H9 (cell line): ENCODE measurements at regions not wholly inside any gene's neighbourhood (a gene's known extent, or its start where the extent isn't known, plus 50 kb on each side); places are given as distances from the start of the nearest gene placed in this dataset.

Experiments
- DNase-seq: peaks from one replicate; pipeline ENCODE4 v3.0.0-alpha.2; 2017
- H2AFZ ChIP-seq: one replicate; pipeline ENCODE4 v1.6.1; 2013; ENCODE audit warnings: mild to moderate bottlenecking, low read length, control low read depth, moderate library complexity
- H2AK5ac ChIP-seq: 2 replicates; pipeline ENCODE4 v1.6.1; 2013; ENCODE audit warnings: low read length, control low read depth, mixed read lengths; ENCODE audit not compliant: insufficient read length
- H2BK120ac ChIP-seq: one replicate; pipeline ENCODE4 v1.6.1; 2013; ENCODE audit warnings: low read depth, mild to moderate bottlenecking, low read length, control low read depth, inconsistent platforms; ENCODE audit not compliant: poor library complexity, severe bottlenecking
- H2BK12ac ChIP-seq: 2 replicates; pipeline ENCODE4 v1.6.1; 2013; ENCODE audit warnings: low read length, control low read depth, mixed read lengths, low read depth; ENCODE audit not compliant: insufficient read length
- H2BK15ac ChIP-seq: 2 replicates; pipeline ENCODE4 v1.6.1; 2013; ENCODE audit warnings: low read depth, low read length, control low read depth
- H2BK20ac ChIP-seq: one replicate; pipeline ENCODE4 v1.6.1; 2013; ENCODE audit warnings: low read depth, mild to moderate bottlenecking, low read length, control low read depth, inconsistent platforms; ENCODE audit not compliant: poor library complexity, severe bottlenecking
- H2BK5ac ChIP-seq: 2 replicates; pipeline ENCODE4 v1.6.1; 2013; ENCODE audit warnings: low read length, control low read depth, mixed read lengths; ENCODE audit not compliant: insufficient read length
- H3K14ac ChIP-seq: 2 replicates; pipeline ENCODE4 v1.6.1; 2013; ENCODE audit warnings: low read length, control low read depth; ENCODE audit not compliant: insufficient read depth
- H3K18ac ChIP-seq: 2 replicates; pipeline ENCODE4 v1.6.1; 2013; ENCODE audit warnings: low read depth, mild to moderate bottlenecking, mixed read lengths, low read length, control low read depth; ENCODE audit not compliant: insufficient read length
- H3K23ac ChIP-seq: 2 replicates; pipeline ENCODE4 v1.6.1; 2013; ENCODE audit warnings: low read length, control low read depth, mixed read lengths, low read depth; ENCODE audit not compliant: insufficient read length
- H3K23me2 ChIP-seq: 2 replicates; pipeline ENCODE4 v1.6.1; 2013; ENCODE audit warnings: low read depth, mild to moderate bottlenecking, mixed read lengths, low read length, control low read depth; ENCODE audit not compliant: insufficient read length, poor library complexity, severe bottlenecking
- H3K27ac ChIP-seq: 2 replicates; pipeline ENCODE4 v1.5.1; 2013; ENCODE audit warnings: low read length, control low read depth, mixed read lengths, low read depth; ENCODE audit not compliant: insufficient read length
- H3K27me3 ChIP-seq: 2 replicates; pipeline ENCODE4 v1.6.1; 2013; ENCODE audit warnings: low read length, control low read depth, inconsistent platforms; ENCODE audit not compliant: insufficient read depth
- H3K4ac ChIP-seq: 2 replicates; pipeline ENCODE4 v1.6.1; 2013; ENCODE audit warnings: low read depth, mild to moderate bottlenecking, control low read depth, inconsistent platforms, low read length, moderate library complexity
- H3K4me1 ChIP-seq: 2 replicates; pipeline ENCODE4 v1.6.1; 2013; ENCODE audit warnings: low read length, control low read depth, inconsistent platforms; ENCODE audit not compliant: insufficient read depth
- H3K4me2 ChIP-seq: 2 replicates; pipeline ENCODE4 v1.6.1; 2013; ENCODE audit warnings: low read length, control low read depth, mixed read lengths; ENCODE audit not compliant: insufficient read length, insufficient read depth
- H3K56ac ChIP-seq: 2 replicates; pipeline ENCODE4 v1.6.1; 2013; ENCODE audit warnings: low read depth, mild to moderate bottlenecking, mixed read lengths, low read length, control low read depth; ENCODE audit not compliant: insufficient read length
- H3K79me1 ChIP-seq: 2 replicates; pipeline ENCODE4 v1.6.1; 2013; ENCODE audit warnings: low read depth, mild to moderate bottlenecking, moderate library complexity, low read length, control low read depth, inconsistent platforms; ENCODE audit not compliant: insufficient read depth, poor library complexity, severe bottlenecking
- H3K79me2 ChIP-seq: 2 replicates; pipeline ENCODE4 v1.6.1; 2013; ENCODE audit warnings: low read length, control low read depth, inconsistent platforms; ENCODE audit not compliant: insufficient read depth
- H3K9ac ChIP-seq: 2 replicates; pipeline ENCODE4 v1.6.1; 2013; ENCODE audit warnings: low read length, control low read depth, mixed read lengths; ENCODE audit not compliant: insufficient read length; ENCODE audit errors: extremely low read depth
- H3K9me3 ChIP-seq: one replicate; pipeline ENCODE4 v1.6.1; 2013; ENCODE audit warnings: low read depth, low read length, inconsistent platforms; ENCODE audit not compliant: control insufficient read depth
- H3T11ph ChIP-seq: one replicate; pipeline ENCODE4 v1.6.1; 2013; ENCODE audit warnings: mild to moderate bottlenecking, low read length, control low read depth, inconsistent platforms
- H4K20me1 ChIP-seq: one replicate; pipeline ENCODE4 v1.6.1; 2013; ENCODE audit not compliant: control insufficient read depth, insufficient read length, insufficient read depth
- H4K5ac ChIP-seq: 2 replicates; pipeline ENCODE4 v1.6.1; 2013; ENCODE audit warnings: low read depth, mild to moderate bottlenecking, mixed read lengths, low read length, control low read depth; ENCODE audit not compliant: insufficient read length
- H4K8ac ChIP-seq: replicated peaks from 2 replicates; pipeline ENCODE4 v1.6.1; 2013; ENCODE audit warnings: low read length, control low read depth, mixed read lengths, low read depth; ENCODE audit not compliant: insufficient read length
- H4K91ac ChIP-seq: 2 replicates; pipeline ENCODE4 v1.6.1; 2013; ENCODE audit warnings: low read depth, mild to moderate bottlenecking, moderate library complexity, mixed read lengths, low read length, control low read depth; ENCODE audit not compliant: insufficient read length
- H3K27ac Mint-ChIP-seq, 3 experiments: 2 replicates in 2 of 3; 3 replicates in 1 of 3; pipeline ENCODE4 v1.8.0; 2020 to 2021; ENCODE audit warnings: mixed read lengths in 3 of 3, mild to moderate bottlenecking in 1 of 3, moderate library complexity in 1 of 3
- H3K27me3 Mint-ChIP-seq: 2 replicates; pipeline ENCODE4 v1.8.0; 2021; ENCODE audit warnings: low read depth, mild to moderate bottlenecking, moderate library complexity, mixed read lengths
- H3K36me3 Mint-ChIP-seq, 3 experiments: 2 replicates in 2 of 3; 3 replicates in 1 of 3; pipeline ENCODE4 v1.8.0; 2020 to 2021; ENCODE audit warnings: low read depth in 3 of 3, mixed read lengths in 3 of 3; ENCODE audit not compliant: insufficient read depth in 1 of 3
- H3K4me1 Mint-ChIP-seq, 2 experiments: 2 replicates each; pipeline ENCODE4 v1.8.0; 2020; ENCODE audit warnings: mixed read lengths in 2 of 2
- H3K4me3 Mint-ChIP-seq, 2 experiments: 2 replicates in 1 of 2; 3 replicates in 1 of 2; pipeline ENCODE4 v1.8.0; 2020 to 2021; ENCODE audit warnings: mild to moderate bottlenecking in 2 of 2, mixed read lengths in 2 of 2, moderate library complexity in 1 of 2
- H3K9me3 Mint-ChIP-seq, 2 experiments: 2 replicates in 1 of 2; 3 replicates in 1 of 2; pipeline ENCODE4 v1.8.0; 2020; ENCODE audit warnings: mild to moderate bottlenecking in 2 of 2, mixed read lengths in 2 of 2, moderate library complexity in 1 of 2
- CTCF ChIP-seq: fragments of 200-600 bp; sonication (generic); conservative IDR thresholded peaks from 3 replicates; pipeline ENCODE4 v1.8.0; 2021; ENCODE audit warnings: antibody characterized with exemption, mild to moderate bottlenecking
- WGBS: extraction: QIAGEN DNeasy Blood & Tissue Kit; methylation state at CpG from one replicate; pipeline ENCODE4 v1.1.7; 2013; ENCODE audit warnings: missing lambda C conversion rate, low lambda C conversion rate, mixed read lengths; ENCODE audit not compliant: insufficient read length; ENCODE audit errors: extremely low coverage; 5-methylcytosine and 5-hydroxymethylcytosine counted together

- TF ChIP-seq CTCF, result no peak
- Mint-ChIP-seq H3K4me1 (no peaks in the 10 kb centered on the region), H3K27me3 (no peaks in the 10 kb centered on the region), H3K4me3 (no peak overlapping the region), H3K9me3 (no peaks in the 10 kb centered on the region; a peak in 1 of 5 replicates), H3K27ac (no peak overlapping the region), H3K36me3 (no peaks in the 10 kb centered on the region)
- H2BK120ac ChIP-seq, result no peak overlapping the region
- H3K27ac ChIP-seq, result no peak overlapping the region
- no peaks in the 10 kb centered on the region for H4K20me1 ChIP-seq
- no peak overlapping the region for H4K91ac ChIP-seq
- H2BK12ac ChIP-seq, result no peak overlapping the region
- H3K23ac ChIP-seq, result no peak overlapping the region
- H3K27me3 ChIP-seq, result no peaks in the 10 kb centered on the region
- no peak overlapping the region for H2AK5ac ChIP-seq
- H3K4ac ChIP-seq, result no peak overlapping the region
- no peak overlapping the region for H2BK20ac ChIP-seq
- no peak overlapping the region for H3K56ac ChIP-seq
- no peaks in the 10 kb centered on the region for H3K79me1 ChIP-seq
- H3K14ac ChIP-seq, result no peak overlapping the region
- no peaks in the 10 kb centered on the region for H3K4me1 ChIP-seq
- WGBS, result no CpG with 5 or more reads among the region's 4 CpGs
- H3K79me2 ChIP-seq, result no peaks in the 10 kb centered on the region
- H3K23me2 ChIP-seq, result no peaks in the 10 kb centered on the region
- H4K5ac ChIP-seq, result no peak overlapping the region
- H3K18ac ChIP-seq, result no peak overlapping the region
- H2BK5ac ChIP-seq, result no peak overlapping the region
- no peak overlapping the region for H2AFZ ChIP-seq
- H3K4me2 ChIP-seq, result no peak overlapping the region
- H3T11ph ChIP-seq, result no peak overlapping the region
- DNase-seq, result no peak
- no peak overlapping the region for H3K9ac ChIP-seq
- H3K9me3 ChIP-seq, result no peaks in the 10 kb centered on the region
- no peak overlapping the region for H2BK15ac ChIP-seq
- H4K8ac ChIP-seq, result no peak overlapping the region
Measured at GRCh38 chr2:191565647-191566198, 112.2 kb upstream of the NABP1 start.
